K562 (cell line): ENCODE measurements at regions not wholly inside any gene's neighbourhood (a gene's known extent, or its start where the extent isn't known, plus 50 kb on each side); places are given as distances from the start of the nearest gene placed in this dataset.

Source experiments
- ATAC-seq: fragments of 200-7000 bp; cut with Tn5 transposase; 3 replicates; pipeline ENCODE4 v1.9.1; 2020; ENCODE audit warnings: moderate library complexity
- BruUV-seq: library from RNA; stranded (reverse); fragments of 400-500 nt; replicated peaks from 2 replicates; lab custom pipeline; 2021; lab: Mats Ljungman, UMichigan
- CTCF ChIA-PET: fragments of 300-600 bp; formaldehyde crosslinking; extraction: SDS; loops from one replicate; lab custom pipeline; 2021; ENCODE audit warnings: low intra/inter-chr PET ratio; lab: Yijun Ruan, JAX
- POLR2A ChIA-PET: fragments of 300-600, 350-650 bp; sonication (Branson Sonifier 250); formaldehyde crosslinking; extraction: SDS; loops from one replicate; lab custom pipeline; 2021; ENCODE audit warnings: antibody characterized with exemption, inconsistent platforms; lab: Yijun Ruan, JAX
- DNase-seq, 4 experiments: peaks; one replicate each; pipeline versions ENCODE4 v3.0.0 to v3.0.0-alpha.2; 2011 to 2018; ENCODE audit warnings: low spot score in 3 of 4, mixed read lengths in 3 of 4; ENCODE audit errors: extremely low read depth in 1 of 4
- FAIRE-seq: peaks from 2 replicates; lab custom pipeline; 2011; peaks lifted over from hg19 to GRCh38; lab: Jason Lieb, UNC
- H2AFZ ChIP-seq: 2 replicates; pipeline ENCODE4 v1.6.0; 2011; ENCODE audit warnings: low read depth, low read length, control low read depth, inconsistent platforms
- H3K27ac ChIP-seq: fragments of 200-600 bp; 3 replicates; pipeline ENCODE4 v1.8.0; 2011; ENCODE audit warnings: low read depth, mild to moderate bottlenecking, control low read depth, inconsistent platforms, low read length, moderate library complexity, mixed read lengths; ENCODE audit errors: extremely low read depth
- H3K27me3 ChIP-seq, 2 experiments: fragments of 300-600 bp in 1 of 2; 2 replicates in 1 of 2; 3 replicates in 1 of 2; pipeline versions ENCODE4 v1.6.0 to v1.8.0; 2011; ENCODE audit warnings: inconsistent platforms in 2 of 2, low read length in 2 of 2, mild to moderate bottlenecking in 1 of 2, mixed read lengths in 1 of 2, moderate library complexity in 1 of 2; ENCODE audit not compliant: control insufficient read depth in 2 of 2, insufficient read depth in 2 of 2
- H3K36me3 ChIP-seq: fragments of 300-600 bp; 3 replicates; pipeline ENCODE4 v1.8.0; 2011; ENCODE audit warnings: mild to moderate bottlenecking, low read length, inconsistent platforms; ENCODE audit not compliant: control insufficient read depth, insufficient read depth
- H3K4me1 ChIP-seq, 2 experiments: fragments of 200-600 bp in 1 of 2; replicated peaks in 1 of 2; 2 replicates in 1 of 2; 3 replicates in 1 of 2; pipeline versions ENCODE4 v1.5.1 to v1.8.0; 2011; ENCODE audit warnings: inconsistent platforms in 2 of 2, low read length in 2 of 2, mild to moderate bottlenecking in 1 of 2, mixed read lengths in 1 of 2, moderate library complexity in 1 of 2; ENCODE audit not compliant: control insufficient read depth in 2 of 2, insufficient read depth in 2 of 2
- H3K4me2 ChIP-seq: 2 replicates; pipeline ENCODE4 v1.6.1; 2011; ENCODE audit warnings: low read length, control low read depth, inconsistent platforms, mixed read lengths; ENCODE audit not compliant: insufficient read depth
- H3K4me3 ChIP-seq: fragments of 200-600 bp; sonication (generic), shearing (Covaris generic); 2 replicates; pipeline ENCODE4 v1.5.1; 2016; ENCODE audit warnings: control low read depth, inconsistent platforms
- H3K79me2 ChIP-seq: fragments of 200-600 bp; 3 replicates; pipeline ENCODE4 v1.8.0; 2011; ENCODE audit warnings: low read length, inconsistent platforms; ENCODE audit not compliant: control insufficient read depth, insufficient read depth
- H3K9ac ChIP-seq, 2 experiments: 2 replicates each; pipeline versions ENCODE4 v1.6.0 to v1.6.1; 2011; ENCODE audit warnings: low read depth in 2 of 2, low read length in 2 of 2, control low read depth in 1 of 2, inconsistent platforms in 1 of 2, mild to moderate bottlenecking in 1 of 2, mixed read lengths in 1 of 2; ENCODE audit not compliant: insufficient read depth in 1 of 2
- H3K9me1 ChIP-seq: one replicate; pipeline ENCODE4 v1.6.0; 2011; ENCODE audit warnings: inconsistent platforms, mild to moderate bottlenecking, low read length, moderate library complexity; ENCODE audit not compliant: control insufficient read depth, insufficient read depth
- H3K9me3 ChIP-seq: replicated peaks from 2 replicates; pipeline ENCODE4 v1.5.1; 2011; ENCODE audit warnings: low read depth, low read length, inconsistent platforms; ENCODE audit not compliant: control insufficient read depth, insufficient read depth
- H4K20me1 ChIP-seq: replicated peaks from 2 replicates; pipeline ENCODE4 v1.6.1; 2011; ENCODE audit warnings: low read length, inconsistent platforms, mixed read lengths; ENCODE audit not compliant: control insufficient read depth, insufficient read depth
- CREB1 ChIP-seq, 2 experiments: sonication (generic) in 1 of 2; formaldehyde crosslinking in 1 of 2; IDR thresholded peaks; 2 replicates each; pipeline versions ENCODE4 v1.6.1 to v1.8.0; 2012 to 2022; ENCODE audit warnings: inconsistent platforms in 1 of 2, mild to moderate bottlenecking in 1 of 2, missing genetic modification reagents in 1 of 2, moderate library complexity in 1 of 2
- GABPA ChIP-seq: fragments of 200-800 bp; sonication (Bioruptor generic); conservative IDR thresholded peaks from 2 replicates; pipeline ENCODE4 v1.6.1; 2016; ENCODE audit warnings: low read depth, missing genetic modification characterization, missing compliant biosample characterization
- KLF13 ChIP-seq: fragments of 450-650 bp; IDR thresholded peaks from 2 replicates; pipeline ENCODE4 v1.6.1; 2016; ENCODE audit warnings: missing genetic modification characterization, low read depth, mild to moderate bottlenecking, missing compliant biosample characterization, moderate library complexity, borderline replicate concordance
- MAX ChIP-seq: sonication (generic); formaldehyde crosslinking; IDR thresholded peaks from 2 replicates; pipeline ENCODE4 v1.9.0; 2022; ENCODE audit warnings: mild to moderate bottlenecking, missing genetic modification reagents
- SRSF7 ChIP-seq: fragments of 200-400 bp; formaldehyde crosslinking; optimal IDR thresholded peaks from 2 replicates; pipeline ENCODE3; 2017; ENCODE audit warnings: mild to moderate bottlenecking, low read depth, low read length
- TAF9B ChIP-seq: fragments of 450-650 bp; IDR thresholded peaks from 2 replicates; pipeline ENCODE4 v1.6.1; 2018; ENCODE audit warnings: mild to moderate bottlenecking; ENCODE audit not compliant: partially characterized antibody
- TRIM25 ChIP-seq: fragments of 450-650 bp; IDR thresholded peaks from 2 replicates; pipeline ENCODE4 v1.7.0; 2016; ENCODE audit warnings: borderline replicate concordance
- WGBS: fragments of 100-300 bp; shearing (Covaris generic); methylation state at CpG from one replicate; pipeline ENCODE4 v1.1.6; 2016; ENCODE audit warnings: low coverage, mixed read lengths; ENCODE audit not compliant: insufficient coverage; ENCODE audit errors: missing lambda C conversion rate; 5-methylcytosine and 5-hydroxymethylcytosine counted together
- in situ Hi-C: fragments of 300-500 bp; cut with MboI; formaldehyde crosslinking; loops from 4 replicates; pipeline ENCODE4 v1.15.0; 2018; ENCODE audit warnings: inconsistent platforms, mixed read lengths
- intact Hi-C: fragments of 100-400 bp; cut with micrococcal nuclease; formaldehyde crosslinking; loops from 2 replicates; pipeline ENCODE4 v1.14.2; 2022
- TF ChIP-seq, protein P1 (sequence below), 2 experiments: fragments of 450-650 bp; IDR thresholded peaks; 2 replicates each; pipeline ENCODE4 v1.6.1; 2018; ENCODE audit warnings: mild to moderate bottlenecking in 2 of 2, low read depth in 1 of 2; ENCODE audit not compliant: partially characterized antibody in 2 of 2

DNA sequence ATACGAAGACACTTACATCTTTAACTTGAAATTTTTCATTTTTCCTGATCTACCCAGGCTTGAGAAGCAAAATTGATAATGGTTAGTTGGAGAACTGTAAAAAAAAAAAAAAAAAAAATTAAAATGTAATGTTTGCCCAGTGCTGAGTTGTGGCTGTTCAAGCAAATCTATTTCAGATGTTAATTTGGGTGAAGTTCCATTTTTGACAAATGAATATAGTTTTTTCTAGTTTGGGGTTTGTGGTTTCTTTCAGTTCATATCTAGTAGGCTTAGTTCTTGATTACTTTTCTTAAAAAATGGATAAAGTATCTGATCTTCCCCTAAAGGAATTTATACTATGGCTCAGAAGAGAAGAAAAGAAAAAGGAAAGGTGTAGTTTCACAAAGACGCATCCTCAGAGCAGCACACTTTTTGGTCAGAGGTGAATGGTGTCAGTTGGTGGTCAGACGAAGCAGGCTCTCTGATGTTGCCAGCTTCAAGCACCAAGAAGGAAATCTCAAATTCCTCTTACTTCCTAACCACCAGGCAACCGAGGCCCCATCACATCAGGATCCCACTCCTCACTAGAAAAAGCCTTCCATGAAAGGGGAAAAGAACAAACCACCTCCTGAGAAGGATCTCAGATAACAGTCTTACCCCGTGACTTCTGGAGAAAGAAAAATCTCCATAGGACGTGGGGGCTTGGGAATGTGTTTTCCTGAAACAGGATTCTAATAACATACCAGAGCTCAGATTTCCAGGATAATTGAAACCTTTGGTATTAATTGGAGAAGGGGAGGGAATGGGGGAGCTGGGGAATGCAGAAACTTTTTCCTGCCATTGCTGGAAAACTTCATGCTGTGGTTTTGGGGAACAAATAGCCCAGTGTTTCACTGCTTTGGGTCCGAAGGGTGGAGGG lies 396.2 kb downstream of the CD83 start:
- no peak overlapping the region for H3K4me2 ChIP-seq
- CTCF ChIA-PET: no interaction called here
- no peak for ATAC-seq
- TF ChIP-seq GABPA (tag) (no peak), SRSF7 (no peak), KLF13 (tag) (no peak), TAF9B (no peak), MAX (CRISPR knock-in tag) (no peak), CREB1 (IDR thresholded peaks at IDR 0.05) (no peak), CREB1 (CRISPR knock-in tag; IDR thresholded peaks at IDR 0.05) (no peak), TRIM25 (no peak)
- TF ChIP-seq, protein P1, sequence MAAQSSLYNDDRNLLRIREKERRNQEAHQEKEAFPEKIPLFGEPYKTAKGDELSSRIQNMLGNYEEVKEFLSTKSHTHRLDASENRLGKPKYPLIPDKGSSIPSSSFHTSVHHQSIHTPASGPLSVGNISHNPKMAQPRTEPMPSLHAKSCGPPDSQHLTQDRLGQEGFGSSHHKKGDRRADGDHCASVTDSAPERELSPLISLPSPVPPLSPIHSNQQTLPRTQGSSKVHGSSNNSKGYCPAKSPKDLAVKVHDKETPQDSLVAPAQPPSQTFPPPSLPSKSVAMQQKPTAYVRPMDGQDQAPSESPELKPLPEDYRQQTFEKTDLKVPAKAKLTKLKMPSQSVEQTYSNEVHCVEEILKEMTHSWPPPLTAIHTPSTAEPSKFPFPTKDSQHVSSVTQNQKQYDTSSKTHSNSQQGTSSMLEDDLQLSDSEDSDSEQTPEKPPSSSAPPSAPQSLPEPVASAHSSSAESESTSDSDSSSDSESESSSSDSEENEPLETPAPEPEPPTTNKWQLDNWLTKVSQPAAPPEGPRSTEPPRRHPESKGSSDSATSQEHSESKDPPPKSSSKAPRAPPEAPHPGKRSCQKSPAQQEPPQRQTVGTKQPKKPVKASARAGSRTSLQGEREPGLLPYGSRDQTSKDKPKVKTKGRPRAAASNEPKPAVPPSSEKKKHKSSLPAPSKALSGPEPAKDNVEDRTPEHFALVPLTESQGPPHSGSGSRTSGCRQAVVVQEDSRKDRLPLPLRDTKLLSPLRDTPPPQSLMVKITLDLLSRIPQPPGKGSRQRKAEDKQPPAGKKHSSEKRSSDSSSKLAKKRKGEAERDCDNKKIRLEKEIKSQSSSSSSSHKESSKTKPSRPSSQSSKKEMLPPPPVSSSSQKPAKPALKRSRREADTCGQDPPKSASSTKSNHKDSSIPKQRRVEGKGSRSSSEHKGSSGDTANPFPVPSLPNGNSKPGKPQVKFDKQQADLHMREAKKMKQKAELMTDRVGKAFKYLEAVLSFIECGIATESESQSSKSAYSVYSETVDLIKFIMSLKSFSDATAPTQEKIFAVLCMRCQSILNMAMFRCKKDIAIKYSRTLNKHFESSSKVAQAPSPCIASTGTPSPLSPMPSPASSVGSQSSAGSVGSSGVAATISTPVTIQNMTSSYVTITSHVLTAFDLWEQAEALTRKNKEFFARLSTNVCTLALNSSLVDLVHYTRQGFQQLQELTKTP (IDR thresholded peaks at IDR 0.05; ENCODE audit: low read depth in 1 of 2, partially characterized antibody in 2 of 2): no peak
- H3K9me3 ChIP-seq: no peaks in the 10 kb centered on the region
- WGBS: 28% methylated on average over 7 of the region's 7 CpGs
- no peaks in the 10 kb centered on the region for H3K36me3 ChIP-seq
- no peak for DNase-seq
- no TSS peak for BruUV-seq
- FAIRE-seq: no peak
- no peaks in the 10 kb centered on the region for H3K9me1 ChIP-seq
- intact Hi-C loops: no loop called here
- in situ Hi-C loops: no loop called here
- H2AFZ ChIP-seq: no peak overlapping the region
- POLR2A ChIA-PET: interaction anchor here (1.6 kb wide), 1 partner anchor 12 kb away, joined by 3 read pairs; no protein-coding TSS in a partner anchor
- H3K27me3 ChIP-seq: no peaks in the 10 kb centered on the region
- no peak overlapping the region for H3K27ac ChIP-seq
- no peak overlapping the region for H3K9ac ChIP-seq
- H3K4me1 ChIP-seq: no peaks in the 10 kb centered on the region; a peak in 1 of 5 replicates
- H3K4me3 ChIP-seq: no peak overlapping the region
- H4K20me1 ChIP-seq: no peaks in the 10 kb centered on the region
- no peaks in the 10 kb centered on the region for H3K79me2 ChIP-seq
